A172 (cell line): ENCODE measurements at regions not wholly inside any gene's neighbourhood (a gene's known extent, or its start where the extent isn't known, plus 50 kb on each side); places are given as distances from the start of the nearest gene placed in this dataset.

Experiments
- DNase-seq: peaks from one replicate; pipeline ENCODE4 v3.0.0-alpha.2; 2015; ENCODE audit warnings: low spot score

- DNase-seq = no peak
Measured at GRCh38 chr14:66351310-66351709, 134.9 kb upstream of the CCDC196 start.

DNA sequence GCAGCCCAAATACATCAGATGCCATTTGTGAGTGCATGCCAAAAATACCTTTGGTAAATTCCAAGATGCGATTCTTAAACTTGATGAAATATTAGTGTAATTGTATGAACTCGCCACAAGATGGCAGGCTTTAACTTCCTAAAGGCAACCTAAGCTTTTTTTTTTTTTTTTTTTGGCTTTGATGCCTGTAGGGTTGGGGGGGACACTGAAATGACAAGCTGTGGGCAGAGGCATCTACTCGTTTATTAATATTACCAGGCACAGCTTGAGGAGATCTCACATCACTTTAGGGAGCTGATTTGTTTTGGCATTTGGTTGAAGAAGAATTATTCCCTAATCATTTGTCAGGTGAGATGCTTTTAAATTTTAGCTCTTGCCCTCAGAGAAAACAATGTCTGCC lies 126.7 kb upstream of the CCDC196 start:
- peak; percentile 25 for DNase-seq

GRCh38 chr14:66360366-66360926 lies 125.7 kb upstream of the CCDC196 start:
- DNase-seq = no peak

GRCh38 chr14:66361013-66361412 lies 125.2 kb upstream of the CCDC196 start:
- DNase-seq = no peak

GRCh38 chr14:66365388-66365787 lies 120.8 kb upstream of the CCDC196 start:
- DNase-seq = no peak

- DNase-seq = no peak
Measured at GRCh38 chr14:66369157-66369697, 116.9 kb upstream of the CCDC196 start.

DNA sequence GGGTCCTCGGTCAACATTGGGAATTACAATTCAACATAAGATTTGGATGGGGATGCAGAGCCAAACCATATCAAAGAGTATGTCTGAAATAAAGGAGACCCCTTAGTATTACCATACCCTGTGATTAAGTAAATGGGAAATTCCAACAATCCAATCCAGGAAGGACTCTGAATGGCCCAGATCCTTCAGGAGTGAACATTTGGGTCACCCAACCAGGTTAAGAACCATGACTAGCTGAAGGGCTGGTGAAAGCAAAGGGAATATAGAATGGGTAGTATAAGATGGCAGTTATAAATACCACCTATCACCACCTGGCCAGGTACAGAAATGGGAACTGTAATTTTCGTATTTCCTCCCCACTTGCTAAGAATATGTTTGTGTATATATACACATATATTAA lies 114.4 kb upstream of the CCDC196 start:
- no peak for DNase-seq

DNA sequence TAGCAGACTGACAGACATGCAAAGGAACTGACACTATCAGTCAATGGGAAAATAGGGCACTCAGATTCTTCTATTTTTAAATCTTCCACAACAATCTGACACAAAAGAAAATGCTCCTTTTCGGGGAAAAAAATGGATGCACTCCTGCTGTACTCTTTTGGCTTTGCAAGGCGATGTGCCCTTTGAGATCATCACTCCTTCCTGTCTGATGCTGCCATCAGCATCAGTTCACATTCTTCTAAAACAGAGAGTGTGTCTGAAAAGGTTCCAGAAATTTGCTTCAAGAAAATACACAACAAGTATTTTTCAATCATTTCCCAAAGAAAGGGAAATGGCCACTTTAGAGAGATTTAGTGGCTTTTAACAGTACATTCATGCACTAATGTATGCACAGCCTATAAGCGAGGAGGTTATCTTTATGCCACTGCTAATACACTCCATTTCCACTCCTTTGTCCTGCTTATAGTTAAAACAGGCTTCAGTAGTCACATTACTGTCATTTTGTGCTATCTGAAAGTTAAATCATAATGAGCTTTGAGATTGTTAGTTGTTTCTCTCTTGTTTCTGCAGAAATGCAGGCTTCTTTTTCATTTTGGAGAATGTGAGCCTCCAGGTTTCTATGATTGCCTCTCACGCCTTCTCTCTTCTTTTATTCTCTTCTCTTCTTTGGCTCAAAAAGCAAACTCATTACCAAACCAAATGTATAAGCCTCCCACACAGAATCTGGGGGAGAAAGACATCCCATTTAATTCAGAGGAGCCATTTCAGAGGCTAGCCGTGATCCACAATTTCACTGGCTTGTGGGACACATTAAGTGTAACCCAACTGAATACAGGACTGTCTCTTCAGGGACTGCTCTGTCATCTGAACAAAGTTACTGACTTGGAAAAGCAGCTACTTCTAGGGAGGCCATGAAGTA lies 110.9 kb upstream of the CCDC196 start:
- no peak for DNase-seq

GRCh38 chr14:66377574-66377973 lies 108.6 kb upstream of the CCDC196 start:
- DNase-seq = no peak

GRCh38 chr14:66378712-66379505 lies 107.3 kb upstream of the CCDC196 start:
- DNase-seq = no peak

- DNase-seq = no peak
Measured at GRCh38 chr14:66380143-66380542, 106.0 kb upstream of the CCDC196 start.

DNA sequence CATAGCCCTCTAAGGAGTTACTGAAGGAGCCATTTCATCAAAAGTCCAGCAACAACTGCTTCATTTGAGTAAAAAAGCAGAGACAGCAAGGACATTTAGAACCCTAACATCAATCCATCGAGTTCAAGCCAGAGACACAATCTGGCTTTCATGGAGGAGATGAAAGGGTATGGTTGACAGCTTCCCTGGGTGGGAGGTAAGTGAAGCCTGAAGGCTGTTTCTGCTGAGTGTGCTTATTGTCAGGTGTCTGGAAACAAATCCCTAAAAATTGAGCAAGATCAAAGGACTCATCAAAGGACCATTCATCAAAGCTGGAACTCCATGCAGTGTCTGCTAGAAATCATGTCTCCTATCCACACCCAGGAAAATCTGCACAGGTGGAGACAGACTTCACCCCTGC lies 104.4 kb upstream of the CCDC196 start:
- DNase-seq = no peak

- no peak for DNase-seq
Measured at GRCh38 chr14:66383257-66383656, 102.9 kb upstream of the CCDC196 start.

- no peak for DNase-seq
Measured at GRCh38 chr14:66383771-66384170, 102.4 kb upstream of the CCDC196 start.

DNA sequence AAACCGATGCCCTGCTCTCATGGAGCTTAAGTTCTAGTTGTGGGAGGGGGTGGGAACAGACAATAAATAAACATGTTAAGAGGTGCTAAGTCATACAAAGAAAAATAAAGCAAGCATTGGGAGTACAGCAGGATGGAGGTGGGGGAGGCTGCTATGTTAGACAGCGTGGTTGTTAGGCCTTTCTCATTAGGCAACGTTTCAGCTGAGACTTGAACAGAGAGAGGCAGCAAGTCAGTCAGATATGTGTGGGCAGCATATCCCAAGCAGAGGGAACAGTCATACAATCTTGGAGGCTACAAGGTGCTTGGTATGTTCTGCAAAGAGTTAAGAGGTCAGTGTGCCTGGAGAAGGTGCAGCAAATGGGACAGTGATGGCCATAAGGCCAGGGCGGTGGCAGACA lies 97.7 kb upstream of the CCDC196 start:
- no peak for DNase-seq

GRCh38 chr14:66389481-66389880 lies 96.7 kb upstream of the CCDC196 start:
- DNase-seq = no peak

DNA sequence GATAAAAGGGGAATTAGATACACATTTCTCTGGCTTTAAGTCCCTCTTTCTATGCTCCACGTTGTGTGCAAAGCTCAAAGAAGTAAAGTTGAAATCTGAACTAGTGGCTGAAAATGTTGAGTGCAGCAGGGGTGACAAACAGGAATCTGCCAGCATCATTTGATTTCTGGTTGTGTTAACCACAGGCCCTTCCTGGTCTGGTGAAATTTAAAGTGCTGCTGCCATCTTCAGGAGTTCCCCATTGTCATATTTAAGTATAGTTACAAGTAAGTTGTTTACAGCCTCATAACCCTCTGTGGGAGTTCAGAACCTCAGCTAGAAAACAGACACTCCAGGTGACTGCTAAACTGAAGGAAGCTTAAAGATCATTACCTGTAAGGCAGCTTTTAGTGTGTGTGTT lies 90.9 kb upstream of the CCDC196 start:
- DNase-seq = peak; percentile 1

GRCh38 chr14:66396164-66396563 lies 90.0 kb upstream of the CCDC196 start:
- no peak for DNase-seq

GRCh38 chr14:66398437-66398836 lies 87.7 kb upstream of the CCDC196 start:
- no peak for DNase-seq

DNA sequence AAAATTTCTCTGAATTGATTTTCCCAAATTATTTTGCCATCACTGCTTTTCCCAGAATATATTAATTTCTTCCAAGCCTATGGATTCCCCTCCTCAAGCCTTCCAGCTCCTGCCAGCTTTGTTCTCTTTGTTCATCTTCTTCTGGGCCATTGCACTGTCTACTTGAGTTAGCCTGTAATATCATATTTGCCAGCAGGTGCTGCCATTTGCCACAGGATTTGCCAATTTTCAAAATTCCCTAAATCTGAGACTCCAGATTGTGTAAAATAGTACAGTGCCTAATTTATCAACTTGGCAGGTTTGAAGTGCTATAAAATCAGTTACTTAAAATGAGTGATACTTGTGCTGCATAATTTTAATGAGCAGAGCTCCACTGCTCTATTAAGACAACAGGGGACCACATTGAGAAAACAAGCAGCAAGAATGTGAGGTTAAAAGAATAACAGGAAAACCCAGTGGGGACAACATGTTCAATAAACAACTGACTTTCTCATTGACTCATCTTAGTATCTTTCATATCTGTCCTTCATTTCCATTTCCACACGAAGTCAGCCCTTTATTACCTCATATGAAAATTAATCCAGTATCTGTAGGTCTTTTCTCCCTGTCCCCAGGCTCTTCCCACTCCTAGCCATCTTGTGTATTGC lies 84.6 kb upstream of the CCDC196 start:
- no peak for DNase-seq

DNA sequence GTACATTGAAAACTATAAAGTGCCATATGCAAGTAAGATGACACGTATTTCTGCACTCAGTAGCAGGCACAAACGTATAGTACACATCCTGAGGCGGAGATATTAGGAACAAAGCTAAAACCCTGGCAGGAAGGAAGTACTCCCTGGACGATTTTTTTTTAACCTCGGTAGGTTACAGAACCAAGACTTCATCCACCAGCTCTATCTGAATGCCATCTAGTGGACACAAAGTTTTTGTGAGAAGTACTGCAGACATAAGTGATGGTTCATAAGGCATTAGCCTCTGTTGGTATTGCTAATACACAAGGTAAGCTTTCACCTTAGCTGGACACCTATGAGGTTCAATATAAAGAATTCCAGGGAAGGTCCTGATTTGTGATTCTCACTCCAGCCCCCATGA lies 83.0 kb upstream of the CCDC196 start:
- peak; percentile 16 for DNase-seq

DNA sequence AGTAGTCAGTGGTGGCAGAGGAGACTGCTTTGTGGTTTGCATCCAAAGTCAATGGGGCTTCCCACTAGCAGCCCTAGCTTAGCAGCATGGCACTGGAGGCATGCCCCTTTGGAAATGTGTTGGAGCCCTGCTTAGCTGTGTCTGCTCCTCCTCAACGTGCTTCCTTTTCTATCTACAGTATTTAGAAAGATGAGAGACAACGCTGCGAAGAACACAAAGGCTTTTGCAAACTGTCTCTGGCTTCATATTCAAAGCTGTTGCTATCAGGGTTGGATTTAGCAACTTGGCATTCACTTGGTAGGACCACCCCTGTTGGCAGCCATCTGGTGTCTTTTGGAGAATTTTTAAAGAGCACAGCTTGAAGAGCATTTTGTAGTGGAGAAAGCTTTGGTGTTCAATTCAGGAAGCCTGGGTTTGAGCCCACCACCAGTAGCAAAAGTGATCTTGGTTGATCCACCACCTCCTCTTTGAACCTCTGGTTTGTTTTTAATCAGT lies 82.1 kb upstream of the CCDC196 start:
- DNase-seq = no peak
